ENCODE measurements at regions not wholly inside any gene's neighbourhood (a gene's known extent, or its start where the extent isn't known, plus 50 kb on each side); places are given as distances from the start of the nearest gene placed in this dataset.

DNA sequence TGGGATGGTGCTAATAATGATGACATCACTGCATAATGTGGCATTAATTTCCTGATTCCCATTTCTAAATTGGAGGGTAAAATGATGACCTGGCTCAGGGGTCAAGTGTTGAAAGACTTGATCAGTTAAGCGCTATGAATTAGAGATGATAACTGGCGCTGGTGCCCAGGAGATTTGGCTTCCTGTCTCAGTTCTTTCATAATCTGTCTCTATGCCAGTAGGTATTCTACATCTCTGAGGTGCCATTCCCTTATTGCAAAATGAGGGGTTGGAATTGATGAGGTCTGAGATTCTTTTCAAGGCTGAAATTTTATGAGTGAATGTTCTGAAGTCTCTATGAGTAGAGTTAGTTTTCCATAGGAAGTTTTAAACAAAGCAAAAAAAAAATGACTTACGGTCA, 1715.1 kb upstream of the WWC1 start:
- TF ChIP-seq, protein P1, sequence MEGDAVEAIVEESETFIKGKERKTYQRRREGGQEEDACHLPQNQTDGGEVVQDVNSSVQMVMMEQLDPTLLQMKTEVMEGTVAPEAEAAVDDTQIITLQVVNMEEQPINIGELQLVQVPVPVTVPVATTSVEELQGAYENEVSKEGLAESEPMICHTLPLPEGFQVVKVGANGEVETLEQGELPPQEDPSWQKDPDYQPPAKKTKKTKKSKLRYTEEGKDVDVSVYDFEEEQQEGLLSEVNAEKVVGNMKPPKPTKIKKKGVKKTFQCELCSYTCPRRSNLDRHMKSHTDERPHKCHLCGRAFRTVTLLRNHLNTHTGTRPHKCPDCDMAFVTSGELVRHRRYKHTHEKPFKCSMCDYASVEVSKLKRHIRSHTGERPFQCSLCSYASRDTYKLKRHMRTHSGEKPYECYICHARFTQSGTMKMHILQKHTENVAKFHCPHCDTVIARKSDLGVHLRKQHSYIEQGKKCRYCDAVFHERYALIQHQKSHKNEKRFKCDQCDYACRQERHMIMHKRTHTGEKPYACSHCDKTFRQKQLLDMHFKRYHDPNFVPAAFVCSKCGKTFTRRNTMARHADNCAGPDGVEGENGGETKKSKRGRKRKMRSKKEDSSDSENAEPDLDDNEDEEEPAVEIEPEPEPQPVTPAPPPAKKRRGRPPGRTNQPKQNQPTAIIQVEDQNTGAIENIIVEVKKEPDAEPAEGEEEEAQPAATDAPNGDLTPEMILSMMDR (IDR thresholded peaks at IDR 0.05; ENCODE audit: low read length) = no peak
- TF ChIP-seq EZH2 (IDR thresholded peaks at IDR 0.05; ENCODE audit: borderline replicate concordance, low read length) = no peak
